GM21528 (cell line): ENCODE measurements at regions not wholly inside any gene's neighbourhood (a gene's known extent, or its start where the extent isn't known, plus 50 kb on each side); places are given as distances from the start of the nearest gene placed in this dataset.

ENCODE experiments used
- ATAC-seq: cut with Tn5 transposase; IDR thresholded peaks from one replicate; pipeline ENCODE4 v1.9.1; 2021; ENCODE audit warnings: mild to moderate bottlenecking, moderate library complexity; ENCODE audit not compliant: unreplicated experiment, low FRiP score

DNA sequence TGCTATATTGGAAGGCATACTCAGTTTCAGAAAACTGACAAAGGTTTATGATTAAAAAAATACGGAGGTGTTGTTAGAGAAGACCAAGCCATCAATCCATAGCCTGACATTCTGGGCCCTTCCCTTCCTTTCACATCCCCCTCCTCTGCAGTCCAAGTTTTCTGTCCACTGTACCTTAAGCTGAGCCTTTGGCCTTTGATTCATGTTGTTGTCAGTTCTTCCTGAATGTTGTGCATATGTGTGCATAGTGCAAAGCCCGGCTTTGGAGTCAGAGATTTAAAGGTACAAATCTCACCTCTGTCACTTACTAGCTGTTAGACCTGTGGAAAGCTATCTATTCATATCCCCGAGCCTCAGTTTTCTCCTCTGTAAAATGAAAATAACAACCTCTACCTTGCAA, 104.9 kb upstream of the AGBL1 start:
- ATAC-seq, result no peak

DNA sequence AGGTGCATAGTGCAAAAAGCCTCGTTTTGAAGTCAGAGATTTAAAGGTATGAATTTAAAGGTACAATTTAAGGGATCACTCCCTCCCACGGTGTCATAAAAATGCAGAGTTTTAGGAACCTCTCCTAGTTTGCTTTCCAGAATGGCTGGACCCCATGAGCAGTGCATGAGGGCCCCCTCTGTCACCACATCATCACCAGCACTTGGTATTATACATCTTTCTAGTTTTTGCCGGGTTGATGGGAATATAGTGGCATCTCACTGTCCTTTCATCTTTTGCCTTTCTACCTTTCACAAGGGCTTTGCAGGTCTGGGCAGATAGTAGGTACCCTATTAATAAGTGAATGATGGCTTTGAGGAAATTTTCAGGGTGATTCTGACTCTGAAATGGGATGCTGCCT, 103.6 kb upstream of the AGBL1 start:
- no peak for ATAC-seq

DNA sequence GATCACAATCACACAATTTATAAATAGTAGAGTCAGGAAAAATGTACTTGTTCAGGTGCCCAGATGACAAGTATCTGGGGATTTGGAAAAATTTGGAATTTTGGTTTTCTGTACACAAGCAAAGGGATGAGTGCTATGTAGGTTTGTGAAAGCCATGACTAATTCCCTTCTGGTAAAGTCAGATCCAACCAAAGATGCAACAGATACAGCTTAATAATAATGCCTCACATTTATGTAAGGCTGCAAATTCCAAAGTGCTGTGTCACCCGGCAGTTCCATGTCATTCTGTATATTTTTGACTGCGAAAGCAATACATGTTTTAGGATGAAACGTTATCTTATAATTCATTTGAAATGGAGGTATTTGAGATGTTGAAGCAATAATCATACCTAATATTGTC, 102.7 kb upstream of the AGBL1 start:
- ATAC-seq, result no peak

DNA sequence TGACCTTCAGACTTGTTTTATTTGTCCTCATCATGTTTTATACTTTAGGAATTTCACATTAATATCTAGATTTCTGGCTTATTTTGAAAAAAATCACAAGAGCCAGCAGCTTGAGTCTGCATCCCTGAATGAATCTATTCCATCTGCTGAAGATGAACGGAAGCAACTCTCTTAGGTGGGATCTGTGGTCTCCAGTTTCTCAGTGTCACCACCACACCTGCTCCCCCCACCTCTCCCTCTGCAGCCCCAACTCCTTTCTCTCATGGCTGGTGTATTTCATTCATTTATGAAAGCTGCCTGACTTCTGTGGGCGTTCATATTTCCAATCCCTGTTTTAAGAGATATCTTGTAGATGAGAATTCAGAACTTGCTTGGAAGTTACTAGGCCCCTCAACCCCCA, 102.1 kb upstream of the AGBL1 start:
- no peak for ATAC-seq

DNA sequence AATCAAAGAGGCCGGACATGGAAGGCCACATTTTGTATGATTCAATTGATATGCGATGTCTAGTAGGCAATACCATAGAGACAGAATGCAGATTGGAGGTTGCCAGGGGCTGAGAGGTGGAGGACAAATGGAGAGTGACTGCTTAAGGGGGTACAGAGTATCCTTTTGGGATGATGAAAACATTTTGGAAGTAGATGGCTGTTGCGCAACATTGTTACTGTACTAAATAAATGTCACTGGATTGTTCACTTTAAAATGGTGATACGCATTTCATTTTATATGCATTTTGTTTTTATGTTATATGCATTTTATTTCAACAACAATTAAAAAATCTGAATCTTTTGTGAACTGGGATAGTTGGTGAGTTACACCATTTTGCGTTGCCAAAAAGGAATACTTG, 99.7 kb upstream of the AGBL1 start:
- ATAC-seq, result no peak

DNA sequence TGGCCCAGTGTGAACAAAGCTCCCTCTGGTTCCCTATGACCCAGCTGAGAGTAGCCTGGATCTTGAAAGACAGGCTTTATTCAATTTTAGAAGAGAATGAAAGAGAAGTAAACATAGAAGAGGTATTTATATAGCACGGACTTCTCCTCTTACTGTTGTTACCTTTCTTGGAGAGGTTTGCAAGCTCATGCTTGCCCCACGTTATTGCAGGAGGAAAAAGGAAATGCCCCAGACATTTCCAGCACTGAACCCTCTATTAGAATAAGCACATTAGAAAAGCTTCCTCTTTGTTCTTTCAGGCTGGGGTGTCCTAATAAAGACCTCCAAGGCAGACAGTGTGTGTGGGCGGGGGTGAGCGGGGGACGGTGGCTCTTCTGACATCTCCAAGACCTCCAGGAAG, 98.7 kb upstream of the AGBL1 start:
- no peak for ATAC-seq

DNA sequence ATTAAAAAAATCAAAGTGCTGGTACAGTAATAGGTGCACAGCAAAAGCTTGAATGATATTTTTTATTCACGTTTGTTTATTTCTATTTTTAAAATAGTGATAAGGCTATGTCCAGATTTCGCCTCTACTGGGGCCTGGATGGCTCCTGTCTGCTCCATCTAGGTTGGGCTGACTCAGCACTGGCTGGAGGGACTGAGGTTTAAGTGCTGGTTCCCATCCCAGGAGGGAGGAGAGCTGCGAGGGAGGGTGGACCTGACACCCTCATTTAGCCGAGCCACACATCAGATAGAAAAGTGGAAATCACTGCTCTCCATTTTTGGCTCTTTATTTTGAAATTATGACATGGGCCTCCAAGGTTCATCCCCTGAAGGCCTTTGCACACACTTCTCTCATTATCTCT, 95.4 kb upstream of the AGBL1 start:
- ATAC-seq, result no peak

DNA sequence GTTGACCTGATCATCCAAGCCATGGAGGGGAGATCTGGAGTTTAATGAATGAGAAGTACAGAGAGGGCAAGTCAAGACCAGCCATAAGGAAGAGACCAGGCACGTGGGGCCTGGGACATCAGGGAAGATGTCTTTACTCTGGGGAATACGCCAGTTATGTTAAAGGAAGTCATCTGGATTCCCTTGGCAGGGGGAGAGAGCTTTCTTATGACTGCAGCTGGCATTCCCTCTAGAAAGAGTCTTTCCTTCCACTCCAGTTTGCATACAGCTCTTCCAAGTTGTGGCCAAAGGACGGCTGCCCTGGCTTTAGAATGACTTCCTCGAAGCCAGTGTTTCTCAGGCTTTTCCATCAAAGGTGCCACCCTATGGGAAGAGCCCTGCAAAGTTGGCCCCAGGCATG, 93.6 kb upstream of the AGBL1 start:
- ATAC-seq, result no peak

DNA sequence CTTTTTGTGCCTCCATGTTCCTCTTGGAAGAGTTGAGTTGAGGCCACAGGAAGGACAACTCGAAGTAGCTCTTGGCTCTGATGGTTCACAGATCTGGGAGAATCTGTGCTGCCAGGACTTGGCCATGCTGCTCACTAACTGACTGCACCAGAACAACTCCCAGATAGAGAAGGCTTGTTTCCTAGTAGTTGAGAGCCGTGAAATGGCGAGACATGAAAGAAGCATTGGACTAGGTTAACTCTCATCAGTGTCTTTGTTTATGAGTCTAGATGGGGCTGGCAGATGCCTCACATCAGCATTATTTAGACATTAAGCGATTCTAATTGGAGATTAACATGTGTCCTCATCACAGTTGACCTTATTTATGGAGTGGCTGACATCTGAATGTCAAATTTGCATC, 92.9 kb upstream of the AGBL1 start:
- ATAC-seq, result no peak

DNA sequence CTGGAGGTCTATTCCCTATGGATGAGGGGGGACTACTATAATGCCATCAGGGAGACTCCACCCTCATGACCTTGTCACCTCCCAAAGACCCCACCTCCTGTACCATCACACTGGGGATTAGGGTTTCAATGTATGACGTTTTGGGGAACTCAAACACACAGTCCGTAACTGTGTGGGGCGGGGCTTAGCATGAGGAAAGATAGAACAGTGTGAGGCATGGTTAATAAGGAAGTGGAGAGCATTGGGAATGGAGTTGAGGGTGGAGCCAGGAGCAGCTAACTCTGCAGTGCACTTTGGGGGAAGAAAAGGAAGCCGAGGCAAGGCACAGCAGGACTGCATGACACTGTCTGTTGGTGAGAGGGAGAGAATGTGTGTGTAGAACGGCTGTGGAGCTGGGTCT, 90.9 kb upstream of the AGBL1 start:
- ATAC-seq, result no peak

DNA sequence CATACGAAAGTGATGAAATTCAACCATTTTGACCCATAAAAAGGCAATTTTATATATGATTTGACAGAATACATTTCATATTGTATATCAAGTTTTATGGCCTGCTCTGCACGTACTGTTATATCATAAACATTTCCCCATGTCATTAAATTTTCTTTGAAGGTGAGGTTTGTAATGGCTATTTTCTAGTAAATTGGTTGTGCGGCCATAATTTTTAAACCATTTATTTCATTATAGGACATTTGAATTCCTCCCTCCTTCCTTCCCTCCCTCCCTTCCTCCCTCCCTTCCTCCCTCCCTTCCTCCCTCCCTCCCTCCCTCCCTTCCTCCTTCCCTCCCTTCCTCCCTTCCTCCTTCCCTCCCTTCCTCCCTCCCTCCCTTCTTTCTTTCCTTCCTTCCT, 87.4 kb upstream of the AGBL1 start:
- ATAC-seq, result no peak

DNA sequence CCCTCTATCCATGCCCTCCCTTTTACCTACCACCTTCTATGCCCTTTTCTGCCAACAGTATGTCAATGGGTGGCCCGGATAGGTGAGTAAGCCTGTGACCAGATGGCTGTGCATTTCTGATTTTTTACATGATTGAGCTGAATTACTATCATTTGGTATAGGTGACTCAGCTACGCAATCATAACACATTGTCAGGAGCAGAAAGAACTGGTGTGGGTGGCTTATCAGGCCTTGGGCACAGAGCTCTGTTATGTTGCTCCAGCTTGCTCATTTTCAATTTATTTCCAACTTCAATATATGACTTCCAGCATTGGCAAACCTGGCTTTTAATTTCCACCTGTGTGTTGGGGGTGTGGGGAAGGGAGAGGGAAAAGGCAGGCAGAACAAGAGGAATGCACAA, 86.6 kb upstream of the AGBL1 start:
- no peak for ATAC-seq

DNA sequence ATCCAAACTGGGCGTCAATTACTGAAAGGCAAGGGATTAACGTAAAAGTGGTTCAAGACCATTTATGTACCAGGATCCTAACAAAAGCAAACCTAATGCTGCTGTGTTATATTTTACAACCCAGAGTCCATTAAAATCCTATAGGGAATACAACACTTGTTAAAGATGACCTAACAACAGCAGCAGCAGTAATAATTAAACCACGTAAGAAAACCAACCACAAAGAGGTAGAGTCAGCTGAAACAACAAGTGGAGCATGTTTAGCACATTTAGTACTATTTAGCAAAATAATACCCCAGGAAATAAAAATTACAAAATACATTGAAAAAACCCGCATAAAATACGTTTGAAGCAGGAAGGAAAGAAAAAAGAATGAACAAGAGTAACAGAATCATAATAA, 82.1 kb upstream of the AGBL1 start:
- ATAC-seq, result no peak

DNA sequence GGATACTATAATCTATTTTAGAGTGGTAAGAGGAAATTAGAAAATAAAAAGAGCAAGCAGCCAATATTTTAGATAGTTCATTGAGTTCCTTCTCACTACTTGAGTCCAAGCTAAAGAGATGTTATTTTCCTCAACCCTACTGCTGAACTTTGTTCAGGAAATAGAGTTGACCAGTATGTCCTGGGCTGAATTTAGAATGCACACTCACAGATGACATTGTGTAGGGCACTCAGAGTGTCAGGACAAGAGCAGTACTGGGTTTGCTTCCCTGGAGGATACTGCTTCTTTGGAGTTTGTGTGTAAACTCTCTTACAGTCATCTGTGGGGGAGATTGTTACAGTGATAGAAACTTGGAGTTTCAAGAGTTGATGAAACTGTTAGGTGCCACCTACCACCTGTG, 80.0 kb upstream of the AGBL1 start:
- no peak for ATAC-seq

DNA sequence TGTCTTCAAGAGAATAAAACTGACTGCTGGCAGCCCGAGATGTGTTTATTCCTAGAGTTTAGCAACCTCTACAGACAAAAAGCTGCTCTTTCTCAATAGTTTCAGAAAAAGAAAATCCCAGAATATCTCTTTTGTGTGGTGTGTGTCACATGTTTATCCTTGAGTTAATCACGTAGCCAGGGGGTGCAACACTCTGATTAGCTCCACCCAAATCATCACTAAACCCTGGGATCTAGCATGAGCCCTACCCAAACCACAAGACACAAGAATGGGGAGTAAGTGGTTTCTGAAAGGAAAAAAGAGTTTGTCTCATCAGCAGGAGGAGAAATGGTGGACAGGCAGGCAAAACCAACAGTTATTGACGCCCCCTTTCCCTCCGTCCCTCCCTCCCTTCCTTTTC, 78.5 kb upstream of the AGBL1 start:
- ATAC-seq, result no peak

DNA sequence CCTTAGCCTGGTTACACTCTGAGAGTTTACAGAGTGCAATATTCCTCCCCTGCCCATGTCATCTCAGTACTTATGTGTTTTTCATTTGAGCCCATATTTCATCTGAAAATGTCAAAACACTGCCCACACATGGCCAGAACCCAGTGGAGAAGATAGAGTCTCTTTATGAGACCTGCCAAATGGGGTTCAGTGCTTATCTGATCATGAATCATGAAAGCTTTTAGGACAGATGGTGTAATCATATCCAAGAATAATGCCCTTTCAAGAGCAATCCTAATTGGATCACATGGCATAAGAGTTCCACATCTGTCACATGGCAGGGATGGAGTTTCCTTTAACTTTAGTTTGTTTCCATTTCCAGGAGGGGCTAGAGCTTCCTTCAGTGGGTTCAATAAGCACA, 77.2 kb upstream of the AGBL1 start:
- ATAC-seq, result no peak

DNA sequence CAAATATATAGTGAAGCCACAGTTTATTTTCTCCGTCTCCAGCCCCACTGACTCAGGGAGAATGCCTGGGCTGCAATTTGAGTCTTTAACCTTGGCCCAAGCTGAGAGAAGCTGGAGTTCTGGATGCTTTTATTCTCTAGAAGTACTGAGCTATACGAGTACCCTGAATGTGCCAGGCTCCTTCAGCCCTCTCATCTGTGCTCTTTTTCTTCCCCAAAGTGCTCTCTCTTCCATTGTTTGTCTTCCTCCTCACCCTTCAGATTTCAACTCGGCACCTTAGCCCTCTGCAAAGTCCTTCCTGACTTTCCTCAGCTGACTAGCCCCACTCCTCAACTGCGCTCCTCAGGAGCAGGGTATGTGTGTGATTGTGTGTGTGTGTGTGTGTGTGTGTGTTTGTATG, 75.6 kb upstream of the AGBL1 start:
- no peak for ATAC-seq

DNA sequence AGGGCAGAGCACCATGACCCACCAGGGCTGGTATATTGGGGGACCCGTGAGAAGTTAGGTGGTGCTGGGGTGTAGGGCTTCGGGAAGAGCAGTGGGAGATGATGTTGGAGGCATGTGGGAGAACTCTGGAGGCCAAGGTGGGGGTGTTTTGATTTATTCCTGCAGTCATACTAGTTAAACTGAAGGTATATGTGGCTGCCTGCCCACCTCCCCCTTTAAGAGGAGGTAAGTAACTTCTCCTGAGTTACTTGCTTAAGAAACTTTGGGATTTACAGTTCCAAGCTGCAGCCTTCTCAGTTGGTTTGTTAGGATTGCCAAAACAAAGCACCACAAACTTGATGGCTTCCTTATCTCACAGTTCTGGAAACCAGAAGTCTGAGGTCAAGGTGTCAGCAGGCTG, 73.1 kb upstream of the AGBL1 start:
- no peak for ATAC-seq

DNA sequence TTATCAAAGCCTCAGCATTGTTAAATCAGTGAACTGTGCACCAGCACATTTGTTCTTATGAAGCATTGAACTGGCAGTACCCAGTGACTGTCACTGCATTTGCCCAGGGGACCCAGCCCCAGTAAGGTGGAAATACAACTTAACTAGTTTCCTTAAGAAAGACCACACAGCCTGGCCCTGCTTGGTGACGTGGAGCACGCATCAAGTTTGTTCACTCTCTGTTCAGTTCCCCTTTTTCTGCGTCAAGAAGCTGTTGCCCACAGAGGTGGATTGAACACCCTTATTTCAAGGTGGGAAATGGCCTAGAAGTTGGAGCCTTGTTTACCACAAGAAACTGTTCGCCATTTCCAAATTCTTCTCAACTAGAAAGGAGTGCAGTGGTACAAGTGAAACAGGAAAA, 69.9 kb upstream of the AGBL1 start:
- ATAC-seq, result no peak

DNA sequence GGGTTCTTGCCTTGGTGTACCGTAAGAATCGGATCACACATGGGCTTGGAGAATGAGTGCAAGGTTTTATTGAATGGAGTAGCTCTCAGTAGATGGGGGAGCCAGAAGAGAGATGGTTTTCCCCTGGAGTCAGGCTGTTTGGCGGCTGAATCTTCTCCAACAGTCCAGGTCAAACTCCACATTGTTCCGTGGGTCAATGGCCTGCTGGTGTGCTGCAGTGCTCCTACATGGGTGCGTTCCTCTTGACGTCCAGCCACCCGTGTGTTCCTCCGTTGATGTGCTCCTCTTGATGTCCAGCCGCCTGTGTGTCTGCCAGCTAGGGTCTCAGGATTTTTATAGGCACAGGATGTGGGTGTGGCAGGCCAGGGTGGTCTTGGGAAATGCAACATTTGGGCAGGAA, 69.3 kb upstream of the AGBL1 start:
- ATAC-seq, result no peak

DNA sequence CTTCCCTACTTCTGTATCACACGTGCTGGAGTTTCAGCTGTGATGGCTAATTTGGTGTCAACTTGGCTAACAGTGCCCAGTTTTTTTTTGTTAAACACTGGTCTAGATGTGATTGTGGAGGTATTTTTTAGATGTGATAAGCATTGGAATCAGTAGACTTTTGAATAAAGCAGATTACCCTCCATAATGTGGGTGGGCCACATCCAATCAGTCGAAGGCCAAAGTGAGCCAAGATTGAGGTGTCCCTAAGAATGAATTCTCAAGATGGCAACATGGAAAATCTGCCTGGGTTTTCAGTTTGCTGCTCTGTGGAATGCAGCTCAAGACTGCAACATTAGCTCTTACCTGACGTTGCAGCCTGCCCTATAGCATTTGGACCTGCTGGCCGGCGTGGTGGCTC, 68.8 kb upstream of the AGBL1 start:
- ATAC-seq, result no peak

DNA sequence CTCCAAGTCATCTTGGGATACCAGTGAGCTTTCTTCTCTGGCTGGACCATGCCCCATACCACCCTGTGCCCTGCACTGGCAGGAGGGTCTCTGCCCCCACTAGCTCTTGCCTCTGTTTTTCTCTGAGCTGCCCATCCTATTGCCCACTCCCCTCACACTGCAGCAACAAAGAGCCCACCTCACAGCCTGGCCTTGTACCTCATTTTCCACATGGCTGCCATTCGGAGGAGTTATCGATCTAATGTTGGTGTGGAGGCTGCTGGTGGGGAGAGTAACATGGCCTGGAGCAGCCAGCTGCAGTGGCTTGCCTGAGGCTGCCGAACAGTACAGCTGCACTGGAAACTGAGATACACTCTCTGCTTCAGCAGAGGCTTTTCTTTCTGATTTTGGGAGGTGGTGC, 65.7 kb upstream of the AGBL1 start:
- no peak for ATAC-seq

DNA sequence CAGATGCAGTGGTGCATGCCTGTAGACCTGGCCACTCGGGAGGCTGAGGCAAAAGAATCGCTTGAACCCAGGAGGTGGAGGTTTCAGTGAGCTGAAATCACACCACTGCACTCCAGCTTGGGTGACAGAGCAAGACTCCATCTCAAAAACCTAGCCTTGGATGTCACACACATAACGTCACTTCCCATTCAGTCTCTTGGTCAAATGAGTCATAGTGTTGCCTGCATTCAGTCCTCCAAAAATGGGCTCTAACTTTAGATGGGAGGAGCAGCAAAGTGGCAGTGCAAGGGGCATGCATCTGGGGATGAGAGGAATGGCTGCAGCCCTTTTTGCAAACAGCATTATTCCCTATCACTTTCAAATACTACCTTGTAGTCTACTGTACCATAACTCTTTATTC, 62.9 kb upstream of the AGBL1 start:
- ATAC-seq, result no peak

DNA sequence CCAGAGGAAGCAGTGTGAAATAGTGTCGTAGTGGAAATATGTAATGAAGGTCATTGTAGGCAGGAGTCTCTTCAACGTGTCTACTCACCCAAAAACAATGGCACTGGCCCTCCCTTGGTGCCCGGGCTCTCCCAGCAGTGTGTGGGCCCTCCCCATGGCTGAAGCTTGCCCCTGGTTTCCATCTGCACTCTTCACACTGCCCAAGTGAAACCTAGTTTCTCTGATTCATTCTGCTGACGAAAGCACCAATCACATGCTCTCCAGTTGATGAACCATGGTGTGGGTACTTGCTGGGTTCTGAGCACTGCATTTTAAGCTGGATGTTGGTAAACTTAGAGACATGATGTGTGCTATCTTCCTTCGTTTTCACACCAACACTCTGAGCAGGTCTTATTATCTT, 61.0 kb upstream of the AGBL1 start:
- no peak for ATAC-seq
